H1 (cell line): ENCODE measurements at regions not wholly inside any gene's neighbourhood (a gene's known extent, or its start where the extent isn't known, plus 50 kb on each side); places are given as distances from the start of the nearest gene placed in this dataset.

Source experiments
- CEBPB ChIP-seq: IDR thresholded peaks from 2 replicates; pipeline ENCODE4 v1.6.1; 2012; ENCODE audit warnings: low read depth, low read length
- GABPA ChIP-seq: IDR thresholded peaks from 2 replicates; pipeline ENCODE4 v1.6.1; 2011; ENCODE audit warnings: mild to moderate bottlenecking, low read length, moderate library complexity, borderline replicate concordance; ENCODE audit not compliant: insufficient read depth
- JUND ChIP-seq: IDR thresholded peaks from 2 replicates; pipeline ENCODE4 v1.6.1; 2011; ENCODE audit warnings: mild to moderate bottlenecking, improper control_type of control experiment, low read length
- SAP30 ChIP-seq: fragments of 300-600 bp; sonication (generic); IDR thresholded peaks from 2 replicates; pipeline ENCODE4 v1.7.1; 2012; ENCODE audit warnings: low read length, moderate library complexity, mild to moderate bottlenecking, inconsistent platforms; ENCODE audit not compliant: insufficient read depth, insufficient replicate concordance
- TBP ChIP-seq: IDR thresholded peaks from 2 replicates; pipeline ENCODE4 v1.6.1; 2011; ENCODE audit warnings: low read depth, low read length, improper control_type of control experiment

DNA sequence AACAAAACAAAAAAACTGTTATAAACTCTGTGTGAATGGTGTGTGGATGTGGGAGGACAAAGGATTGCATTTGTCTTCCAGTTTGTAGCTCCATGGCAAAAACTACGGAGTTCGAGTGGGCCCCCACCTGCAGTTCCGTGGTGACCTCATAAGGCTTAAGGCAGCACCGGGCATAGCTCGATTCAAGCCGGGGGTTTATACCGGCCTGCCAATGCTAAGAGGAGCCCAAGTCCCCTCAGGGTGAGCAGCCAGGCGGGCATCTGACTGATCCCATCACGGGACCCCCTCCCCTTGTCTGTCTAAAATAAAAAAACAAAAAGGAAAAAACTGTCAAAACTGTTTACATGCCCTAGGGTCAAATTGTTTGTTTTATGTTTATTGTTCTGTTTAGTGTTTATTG, 463.2 kb upstream of the HTR1E start (continued):
- TF ChIP-seq JUND (no peak), SAP30 (no peak), GABPA (no peak), CEBPB (no peak), TBP (no peak)
